NCI-H345 treated with DMSO at 0.1 percent for 48 hours (cell line): ENCODE measurements at regions not wholly inside any gene's neighbourhood (a gene's known extent, or its start where the extent isn't known, plus 50 kb on each side); places are given as distances from the start of the nearest gene placed in this dataset.

Source experiments
- DNase-seq: peaks from one replicate; lab custom pipeline; 2025; ENCODE audit not compliant: unreplicated experiment; lab: John Stamatoyannopoulos, UW

DNA sequence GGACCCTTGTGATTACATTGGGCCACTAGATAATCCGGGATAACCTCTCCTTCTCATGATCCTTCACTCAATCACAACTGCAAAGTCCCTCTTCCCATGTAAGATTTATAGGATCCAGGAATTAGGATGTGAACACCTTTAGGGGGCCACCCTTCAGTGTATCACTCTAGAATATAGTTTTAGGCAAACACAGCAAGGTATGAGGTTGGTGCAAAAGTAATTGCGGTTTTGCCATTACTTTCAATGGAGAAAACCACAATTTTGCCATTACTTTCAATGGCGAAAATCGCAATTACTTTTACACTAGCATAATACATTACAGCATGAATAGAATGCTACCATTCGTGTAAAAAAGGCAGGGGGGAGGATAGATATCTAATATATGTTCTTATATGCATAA lies 104.0 kb downstream of the BAMBI start:
- no peak for DNase-seq

DNA sequence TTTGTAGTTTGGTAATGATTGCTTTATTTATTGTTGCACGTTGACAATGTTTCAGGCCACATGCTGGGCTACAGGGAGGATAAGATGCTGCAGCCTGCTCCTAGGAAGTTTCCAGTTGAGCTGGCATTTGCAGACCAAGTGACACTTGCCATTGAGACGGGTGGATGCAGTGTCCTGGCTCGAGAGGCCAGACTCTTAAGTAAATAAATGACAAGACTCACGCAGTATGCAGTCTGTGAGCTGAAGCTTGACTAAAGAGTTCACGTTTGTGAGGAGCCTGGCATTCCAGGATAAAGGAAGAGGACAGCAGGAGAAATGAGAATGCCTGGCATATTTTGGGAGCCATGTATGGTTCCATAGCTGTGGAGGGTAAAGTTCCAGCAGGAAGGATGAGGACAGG lies 105.8 kb downstream of the BAMBI start:
- DNase-seq: no peak

DNA sequence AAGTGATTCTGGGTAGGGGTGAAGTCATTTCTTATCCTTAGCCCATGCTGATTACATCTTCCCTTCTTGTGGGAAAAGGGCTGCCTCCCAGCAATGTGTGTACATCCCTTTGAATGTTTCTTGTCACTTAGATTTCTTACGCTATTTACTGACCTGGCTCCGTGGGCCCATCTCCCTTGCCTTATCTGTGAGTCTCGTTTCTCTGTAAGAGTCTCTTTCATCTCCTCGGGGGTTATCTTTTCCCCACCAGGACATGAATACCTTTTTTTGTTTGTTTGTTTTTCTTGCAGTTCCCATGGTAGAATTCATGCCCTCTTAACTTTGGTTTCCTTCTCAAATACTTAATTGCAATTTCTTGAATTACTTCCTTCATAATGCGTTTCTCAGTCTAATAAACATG lies 107.7 kb downstream of the BAMBI start:
- DNase-seq: no peak

DNA sequence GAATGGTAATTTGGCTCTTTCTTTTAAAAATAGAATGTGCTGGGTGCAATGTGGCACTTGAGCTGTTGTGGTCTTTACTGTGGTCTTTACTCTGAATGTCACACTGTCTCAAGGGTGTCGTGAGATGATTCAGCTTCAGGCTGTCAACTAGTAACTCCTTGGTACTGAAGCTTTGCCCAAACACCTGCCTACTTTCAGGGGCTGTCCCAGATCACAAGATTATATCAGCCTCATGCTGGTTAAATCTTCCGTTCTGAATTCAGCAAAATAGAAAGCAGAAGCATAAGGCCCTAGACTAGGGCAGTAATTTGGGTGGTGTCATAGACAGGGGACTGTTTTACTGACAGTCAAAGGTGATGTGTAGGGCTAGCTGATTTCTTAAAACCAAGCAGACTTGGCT lies 110.9 kb downstream of the BAMBI start:
- no peak for DNase-seq

DNA sequence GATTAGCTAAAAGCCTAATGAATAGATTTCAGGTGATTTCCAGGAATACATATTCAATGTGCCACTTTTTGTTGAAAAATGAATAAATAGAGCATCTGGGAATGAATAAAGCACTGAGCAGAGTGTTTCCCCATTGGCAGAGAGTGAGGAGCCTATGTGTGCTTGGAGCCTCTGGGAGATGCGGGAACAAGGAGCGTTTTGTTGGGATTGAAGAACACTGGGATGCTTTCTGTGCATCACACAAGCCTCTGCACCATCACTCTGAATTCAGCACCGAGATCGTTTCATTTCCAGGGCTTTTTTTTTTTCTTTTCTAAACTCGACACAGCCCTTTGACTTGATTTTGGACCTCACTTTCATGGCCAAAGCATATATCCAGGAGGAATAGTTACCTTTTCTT lies 111.4 kb downstream of the BAMBI start:
- no peak for DNase-seq

DNA sequence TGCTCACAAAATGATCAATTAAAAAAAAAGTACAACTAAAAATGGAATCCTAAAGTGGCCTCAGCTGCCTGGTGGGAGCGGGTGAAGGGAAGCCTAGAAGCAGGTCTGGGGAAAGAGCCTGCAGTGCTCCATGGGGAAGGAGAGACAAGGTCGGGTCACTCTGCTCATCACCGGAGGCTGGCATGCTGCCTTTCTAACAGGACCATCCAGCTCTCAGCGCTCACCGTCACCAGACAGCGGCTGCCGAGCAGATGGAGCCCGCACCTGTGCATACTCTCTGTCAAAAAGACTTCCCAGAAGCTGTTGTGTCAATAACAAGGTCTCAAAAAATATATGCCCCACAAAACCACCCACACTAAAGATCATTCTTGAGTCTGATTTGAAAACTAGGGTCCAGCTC lies 112.8 kb downstream of the BAMBI start:
- DNase-seq: no peak

DNA sequence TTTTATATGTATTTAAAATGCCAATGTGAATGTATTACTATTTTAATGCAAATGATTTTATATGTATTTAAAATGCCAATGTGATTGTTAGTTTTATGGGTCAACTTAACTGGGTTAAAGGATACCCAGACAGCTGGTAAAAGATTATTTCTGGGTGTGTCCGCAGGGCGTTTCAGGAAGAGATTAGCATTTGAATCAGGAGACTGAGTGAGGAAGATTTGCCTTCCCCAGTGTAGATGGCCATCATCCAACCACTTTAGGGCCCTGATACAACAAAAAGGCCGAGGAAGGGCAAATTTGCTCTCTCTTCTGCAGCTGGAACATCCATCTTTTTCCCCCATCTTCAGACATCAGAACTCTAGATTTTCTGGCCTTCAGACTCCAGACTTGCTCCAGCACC lies 116.2 kb downstream of the BAMBI start:
- no peak for DNase-seq

DNA sequence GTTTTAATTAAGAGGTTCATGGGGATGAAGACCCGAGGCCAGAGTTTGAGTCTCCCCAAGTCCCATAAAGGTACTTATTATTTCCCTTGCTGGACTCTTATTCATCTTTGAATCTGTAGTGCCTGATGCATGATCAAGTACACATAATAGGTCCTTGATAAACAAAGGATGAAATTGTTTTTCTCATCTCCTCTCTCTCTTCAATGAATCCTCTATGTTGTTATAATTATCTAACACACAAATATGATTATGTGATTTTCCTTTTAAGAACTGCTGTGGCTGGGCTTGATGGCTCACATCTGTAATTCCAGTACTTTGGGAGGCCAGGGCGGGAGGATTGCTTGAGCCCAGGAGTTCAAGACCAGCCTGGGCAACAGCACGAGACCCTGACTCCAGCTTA lies 117.7 kb downstream of the BAMBI start:
- DNase-seq: no peak

DNA sequence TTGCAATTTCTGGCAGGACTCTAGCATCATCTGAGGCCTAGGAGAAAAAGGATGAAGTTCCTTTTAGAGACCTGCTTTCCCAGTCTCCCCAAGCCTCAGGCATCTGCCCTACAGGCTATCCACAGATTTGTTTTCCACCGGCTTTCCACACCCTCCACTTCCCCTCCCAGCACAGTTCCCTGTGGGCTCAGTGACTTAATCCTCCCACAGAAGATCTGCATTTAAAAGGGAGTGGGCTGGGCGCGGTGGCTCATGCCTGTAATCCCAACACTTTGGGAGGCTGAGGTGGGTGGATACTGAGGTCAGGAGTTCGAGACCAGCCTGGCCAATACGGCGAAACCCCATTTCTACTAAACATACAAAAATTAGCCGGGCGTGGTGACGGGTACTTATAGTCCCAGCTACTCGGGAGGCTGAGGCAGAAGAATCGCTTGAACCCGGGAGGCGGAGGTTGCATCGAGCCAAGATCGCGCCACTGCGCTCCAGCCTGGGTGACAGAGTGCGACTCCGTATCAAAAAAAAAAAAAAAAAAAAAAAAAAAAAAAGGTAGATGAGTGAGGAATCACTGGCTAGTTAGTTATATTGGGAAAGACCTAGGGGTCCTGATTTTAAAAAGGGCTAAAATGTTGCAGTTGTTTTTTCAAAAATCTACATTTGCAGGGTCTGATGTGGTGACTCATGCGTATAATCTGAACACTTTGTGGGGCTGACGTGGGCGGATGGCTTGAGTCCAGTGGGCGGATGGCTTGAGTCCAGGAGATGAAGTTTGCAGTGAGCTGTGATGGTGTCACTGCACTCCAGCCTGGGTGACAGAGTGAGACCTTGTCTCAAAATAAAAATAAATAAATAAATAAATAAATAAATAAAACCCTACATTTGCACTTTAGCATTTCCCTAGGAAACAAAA lies 119.5 kb downstream of the BAMBI start:
- no peak for DNase-seq

DNA sequence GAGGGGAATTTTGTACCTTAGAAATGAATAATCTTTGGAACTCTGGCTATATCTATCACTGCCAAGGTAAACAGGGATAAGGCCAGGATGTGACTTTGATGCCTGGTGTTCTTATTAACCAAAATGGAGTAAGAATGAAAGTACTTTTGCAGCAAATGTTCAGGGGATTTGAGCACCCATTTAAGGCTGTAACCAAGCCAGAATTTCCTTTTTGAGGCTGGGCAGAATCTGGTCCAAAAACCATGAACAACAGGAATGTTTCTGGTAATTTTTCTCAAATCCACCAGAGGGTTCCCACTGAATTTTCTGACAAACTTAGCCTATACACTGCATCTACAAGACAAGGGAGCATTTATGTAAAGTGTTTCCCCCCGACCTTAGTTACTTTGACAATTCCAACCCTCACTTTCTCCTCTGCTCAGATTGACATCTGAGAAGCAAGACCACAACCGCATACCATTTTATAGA lies 120.6 kb downstream of the BAMBI start:
- no peak for DNase-seq

DNA sequence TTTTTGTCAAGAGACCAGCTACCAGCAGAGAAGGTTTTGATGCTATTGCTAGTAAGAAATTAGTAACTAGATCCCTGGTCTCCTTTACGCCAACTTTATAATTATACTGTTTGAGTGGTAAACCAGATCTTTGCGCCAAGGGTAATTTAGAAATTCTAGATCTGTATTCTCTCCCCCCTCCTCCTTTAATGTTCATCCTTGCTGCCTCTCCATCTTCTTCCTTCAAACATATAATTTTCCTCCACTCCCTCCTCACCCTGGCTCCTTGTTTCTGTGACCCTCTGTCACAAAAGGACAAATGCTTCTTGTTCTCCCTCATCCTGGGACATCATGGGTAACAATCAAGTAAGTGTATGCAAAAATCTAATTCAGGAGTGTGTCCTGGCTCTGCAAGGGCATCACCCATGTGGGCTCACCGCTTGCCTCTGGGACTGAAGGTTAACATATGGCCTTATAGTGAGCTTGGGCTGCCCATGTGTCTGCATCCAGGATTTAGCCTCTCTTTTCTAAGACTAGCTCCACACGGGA lies 121.2 kb downstream of the BAMBI start:
- no peak for DNase-seq

DNA sequence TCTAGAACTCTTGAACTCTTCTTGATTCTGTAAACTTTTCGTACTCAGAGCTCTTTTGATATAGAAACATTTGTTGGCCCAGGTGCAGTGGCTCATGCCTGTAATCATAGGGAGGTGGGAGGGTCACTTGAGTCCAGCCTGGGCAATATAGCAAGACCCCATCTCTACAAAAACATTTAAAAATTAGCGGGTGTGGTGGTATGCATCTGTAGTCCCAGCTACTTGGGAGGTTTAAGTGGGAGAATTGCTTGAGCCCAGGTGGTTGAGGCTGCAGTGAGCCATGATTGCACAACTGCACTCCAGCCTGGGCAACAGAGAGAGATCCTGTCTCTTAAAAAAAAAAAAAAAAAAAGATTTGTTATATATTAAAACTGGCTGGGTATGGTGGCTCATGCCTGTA lies 121.6 kb downstream of the BAMBI start:
- DNase-seq: no peak

DNA sequence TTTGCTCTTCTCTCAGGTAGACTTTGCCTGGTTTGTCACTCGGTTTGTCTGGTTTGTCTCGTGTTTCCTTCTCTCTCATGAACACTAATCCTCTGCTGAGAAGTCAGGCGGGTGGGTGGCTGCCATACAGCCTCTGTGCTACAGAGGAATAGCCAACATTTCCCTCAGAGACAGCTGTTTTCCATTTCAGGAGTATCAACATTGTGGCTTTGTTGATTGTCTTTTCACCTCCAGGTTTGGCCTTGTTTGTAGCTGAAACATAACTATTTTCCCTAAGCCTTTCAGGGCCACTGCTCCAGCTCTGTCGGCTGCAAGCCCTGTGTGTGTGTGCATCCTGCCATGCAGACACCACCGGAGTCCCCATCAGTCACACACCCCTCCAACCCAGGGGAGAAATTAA lies 122.8 kb downstream of the BAMBI start:
- no peak for DNase-seq

DNA sequence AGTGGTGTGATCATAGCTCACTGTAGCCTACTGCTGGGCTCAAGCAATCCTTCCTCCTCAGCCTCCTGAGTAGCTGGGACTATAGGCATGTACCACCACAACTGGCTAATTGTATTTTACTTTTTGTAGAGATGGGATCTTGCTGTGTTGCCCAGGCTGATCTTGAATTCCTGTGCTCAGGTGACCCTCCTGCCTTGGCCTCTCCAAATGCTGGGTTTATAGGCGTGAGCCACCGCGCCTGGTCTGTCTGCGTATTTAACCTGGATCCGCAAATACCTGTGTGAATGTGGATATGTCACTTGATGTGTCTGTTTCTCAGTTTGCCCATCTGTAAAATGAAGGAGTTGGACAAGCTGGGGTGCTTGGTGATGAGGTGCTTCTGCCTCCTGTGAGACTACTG lies 123.9 kb downstream of the BAMBI start:
- DNase-seq: no peak

DNA sequence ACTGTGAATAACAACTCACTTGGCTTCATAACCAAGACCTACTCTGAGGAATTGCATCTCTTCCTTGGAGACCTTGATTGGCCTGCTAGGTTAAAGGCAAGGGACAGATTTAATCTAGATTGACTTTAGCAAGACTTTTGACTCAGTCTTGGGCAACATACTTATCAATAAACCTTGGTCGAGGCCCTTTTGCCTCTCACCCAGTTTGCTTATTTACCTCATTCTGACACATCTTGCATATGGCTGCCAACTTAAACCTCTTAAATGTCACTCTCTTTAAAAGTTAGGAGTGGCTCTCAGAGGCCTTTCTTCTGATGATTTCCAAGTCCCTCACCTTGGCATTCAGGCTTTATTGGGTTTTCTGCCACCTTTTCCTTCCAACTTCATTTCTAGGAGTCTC lies 124.5 kb downstream of the BAMBI start:
- no peak for DNase-seq

DNA sequence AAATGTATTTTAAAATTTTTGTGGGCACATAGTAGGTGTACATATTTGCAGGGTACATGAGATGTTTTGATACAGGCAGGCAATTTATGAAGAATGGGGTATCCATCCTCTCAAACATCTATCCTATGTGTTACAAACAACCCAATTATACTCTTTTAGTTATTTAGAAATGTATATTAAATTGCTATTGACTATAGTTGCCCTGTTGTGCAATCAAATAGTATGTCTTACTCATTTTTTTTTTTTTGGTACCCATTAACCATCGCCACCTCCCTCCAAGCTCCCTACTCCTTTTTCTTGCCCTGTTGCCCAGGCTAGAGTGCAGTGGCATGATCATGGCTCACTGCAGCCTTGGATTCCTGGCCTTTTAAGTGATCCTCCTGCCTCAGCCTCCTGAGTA lies 128.1 kb downstream of the BAMBI start:
- no peak for DNase-seq

DNA sequence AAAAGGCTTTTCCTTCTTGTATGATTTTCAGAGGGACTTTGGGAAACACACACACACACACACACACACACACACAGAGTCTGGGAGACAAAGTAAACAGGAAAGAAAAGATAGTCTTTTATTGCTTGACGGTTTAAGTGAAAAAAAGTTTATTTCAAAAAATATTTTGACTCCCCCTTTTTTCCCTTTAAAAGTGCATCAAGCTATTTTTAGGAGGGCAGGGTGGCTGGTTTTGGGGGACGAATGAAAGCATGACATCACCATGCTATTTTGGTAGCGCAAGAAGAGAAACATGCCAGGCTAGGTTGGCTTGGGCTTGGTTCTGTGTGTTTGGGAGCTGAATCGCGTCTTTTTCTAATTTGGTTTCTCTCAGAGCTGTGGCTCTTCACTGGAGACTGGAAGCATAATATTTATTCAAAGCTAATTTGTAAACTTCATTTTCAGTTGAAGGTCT lies 129.2 kb downstream of the BAMBI start:
- no peak for DNase-seq

DNA sequence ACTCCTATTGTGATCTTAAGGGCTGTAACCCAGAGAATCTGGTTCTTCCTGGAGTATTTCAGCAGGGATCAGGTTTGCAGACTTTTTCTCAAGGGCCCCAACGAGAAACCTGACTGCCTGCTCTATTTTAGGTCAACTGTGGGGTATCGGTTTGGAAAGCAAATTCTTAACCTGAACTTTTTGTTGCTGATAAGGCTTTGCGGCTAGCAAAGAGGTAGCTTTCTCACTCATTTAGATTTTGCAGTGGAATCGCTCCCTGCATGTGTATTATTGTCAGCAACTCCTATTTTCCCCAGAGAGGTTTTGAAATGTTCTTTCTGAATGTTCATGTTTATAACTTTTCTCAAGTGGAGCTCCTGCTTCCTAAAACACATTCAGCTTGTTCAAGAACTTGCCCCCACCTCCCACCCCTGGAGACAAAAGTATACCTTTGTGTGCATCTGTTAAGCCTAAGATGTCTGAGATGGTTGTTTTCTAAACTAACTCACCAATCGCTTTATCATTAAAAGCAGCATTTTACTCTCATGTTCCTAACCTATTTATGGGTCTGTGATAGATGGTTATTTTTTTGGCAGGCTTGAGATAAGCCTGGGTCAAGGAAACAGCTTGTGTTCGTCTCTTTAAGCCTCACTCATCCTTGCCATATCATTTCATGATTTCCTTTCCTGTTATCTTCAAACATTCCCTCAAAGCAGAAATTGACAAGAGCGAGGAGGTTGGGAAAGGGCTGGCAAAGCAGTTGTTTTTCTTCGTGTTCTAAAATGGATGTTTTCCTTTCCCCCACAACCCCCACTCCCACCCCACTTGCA lies 129.8 kb downstream of the BAMBI start:
- no peak for DNase-seq

DNA sequence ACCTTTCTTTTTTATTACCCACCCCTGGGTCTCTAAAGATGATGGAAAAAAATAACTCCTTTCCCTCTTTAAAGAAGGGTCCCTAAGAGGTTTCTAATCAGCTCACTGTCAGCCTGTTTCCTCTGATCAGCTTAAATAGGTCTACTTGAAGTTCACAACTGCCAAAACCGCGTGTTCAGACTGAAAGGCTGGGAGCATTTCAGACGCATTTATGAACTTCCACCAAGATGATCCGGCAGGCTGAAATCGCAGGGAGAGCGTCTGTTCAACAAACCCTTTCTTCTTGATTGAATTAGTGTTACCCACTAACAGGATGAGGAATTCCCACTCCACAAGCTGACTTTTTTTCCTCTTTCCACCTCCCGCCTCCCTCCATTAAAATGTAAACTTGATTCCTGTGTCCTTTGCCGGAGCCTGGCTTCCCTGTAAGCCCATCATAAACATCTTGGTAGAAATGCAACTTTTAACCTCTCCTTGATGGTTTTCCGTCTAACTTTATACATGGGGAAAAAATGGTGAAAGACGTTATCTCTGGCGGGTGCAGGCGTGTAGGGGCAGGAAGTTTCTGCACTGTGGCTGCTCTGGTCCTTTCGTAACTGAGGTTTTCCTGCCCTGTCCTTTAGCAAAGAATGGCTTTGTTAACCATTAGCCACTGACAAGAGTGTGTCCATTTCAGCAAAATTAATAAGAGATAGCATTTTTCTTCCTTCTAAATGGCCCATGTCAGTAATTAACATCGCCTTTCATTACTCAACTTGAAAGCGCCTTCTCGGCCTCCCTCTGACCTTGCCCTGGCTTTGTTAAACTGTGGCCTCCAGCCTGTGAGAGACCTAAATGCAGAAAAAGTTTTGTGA lies 130.7 kb downstream of the BAMBI start:
- no peak for DNase-seq

DNA sequence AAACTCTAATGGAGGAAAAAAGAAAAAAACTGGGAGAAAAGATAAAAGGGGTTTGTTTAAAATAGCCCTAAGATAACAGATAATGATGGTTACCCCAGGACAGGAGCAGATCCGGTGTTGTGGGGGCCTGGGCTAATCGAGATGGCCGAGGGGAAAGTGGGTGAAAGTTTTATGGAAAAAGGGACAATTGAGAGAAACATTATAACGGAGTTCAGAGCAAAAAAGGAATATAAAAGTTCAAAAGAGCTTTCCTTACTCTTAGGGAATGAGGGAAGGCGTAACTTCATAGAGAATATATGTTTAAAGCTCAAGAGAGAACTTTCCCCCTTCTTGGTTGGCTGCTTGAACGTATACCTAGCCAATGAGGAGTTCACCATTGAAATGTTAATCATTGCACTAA lies 131.4 kb downstream of the BAMBI start:
- DNase-seq: no peak
